ENCODE measurements at regions not wholly inside any gene's neighbourhood (a gene's known extent, or its start where the extent isn't known, plus 50 kb on each side); places are given as distances from the start of the nearest gene placed in this dataset.

DNA sequence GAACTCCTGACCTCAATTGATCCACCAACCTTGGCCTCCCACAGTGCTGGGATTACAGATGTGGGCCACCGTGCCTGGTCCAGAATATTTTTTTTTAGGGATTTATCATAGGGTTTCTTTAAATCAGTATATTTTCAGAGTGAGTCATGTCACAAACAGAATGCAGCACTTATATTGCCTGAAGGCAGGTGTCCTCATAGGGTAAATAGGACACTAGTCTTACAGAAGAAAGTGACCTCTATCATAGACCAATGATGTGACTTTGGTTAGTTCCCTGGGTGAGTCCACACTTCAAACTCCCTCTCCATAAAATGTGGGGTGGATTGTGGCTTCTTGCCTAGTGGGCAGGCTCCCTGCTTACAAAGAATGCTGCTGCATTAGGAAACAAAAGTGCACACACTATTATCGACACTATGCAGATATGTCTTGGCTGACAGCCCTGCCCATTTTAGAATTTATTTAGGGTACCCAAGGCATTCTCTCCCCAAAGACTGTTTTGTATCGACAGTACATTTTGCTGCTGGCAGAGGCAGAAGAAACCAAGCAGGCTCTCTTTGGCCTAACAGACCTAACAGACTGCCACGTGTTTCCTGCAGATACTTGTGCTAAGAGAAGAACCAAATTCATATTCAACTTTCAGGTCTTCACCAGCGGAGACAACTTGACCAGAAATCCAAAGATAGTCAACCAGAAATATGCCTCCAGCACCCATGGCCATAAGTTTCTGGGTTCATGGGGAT, 125.0 kb downstream of the MOBP start:
- TF ChIP-seq NFIC (IDR thresholded peaks at IDR 0.05) (no peak), RAD21 (IDR thresholded peaks at IDR 0.05; ENCODE audit: low read depth) (no peak), EGR1 (IDR thresholded peaks at IDR 0.05) (no peak), ZBTB7A (IDR thresholded peaks at IDR 0.05; ENCODE audit: low read depth) (no peak), TAF1 (IDR thresholded peaks at IDR 0.05; ENCODE audit: low read depth) (no peak), FOXM1 (IDR thresholded peaks at IDR 0.05; ENCODE audit: borderline replicate concordance, low read depth) (no peak), TEAD4 (IDR thresholded peaks at IDR 0.05) (no peak)

DNA sequence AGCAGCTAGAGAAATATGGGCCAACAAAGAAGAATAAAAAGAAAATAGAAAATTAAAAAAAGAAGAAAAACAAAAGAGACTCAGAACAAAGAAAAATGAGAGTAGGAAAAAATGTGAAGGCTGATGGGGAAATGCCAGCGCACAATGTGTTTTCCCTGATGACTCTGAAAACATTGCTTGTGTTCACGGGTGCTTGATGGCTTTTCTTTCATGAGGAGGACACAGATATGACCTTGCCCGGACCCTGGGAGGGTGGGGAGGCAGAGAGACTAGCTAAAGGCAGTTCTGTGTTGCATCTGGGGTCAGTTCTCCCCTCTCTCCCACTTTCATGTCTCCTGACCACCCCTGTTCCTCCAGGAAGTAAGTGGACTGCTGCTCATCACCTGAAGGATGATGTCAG, 125.9 kb downstream of the MOBP start:
- TF ChIP-seq, protein P1, sequence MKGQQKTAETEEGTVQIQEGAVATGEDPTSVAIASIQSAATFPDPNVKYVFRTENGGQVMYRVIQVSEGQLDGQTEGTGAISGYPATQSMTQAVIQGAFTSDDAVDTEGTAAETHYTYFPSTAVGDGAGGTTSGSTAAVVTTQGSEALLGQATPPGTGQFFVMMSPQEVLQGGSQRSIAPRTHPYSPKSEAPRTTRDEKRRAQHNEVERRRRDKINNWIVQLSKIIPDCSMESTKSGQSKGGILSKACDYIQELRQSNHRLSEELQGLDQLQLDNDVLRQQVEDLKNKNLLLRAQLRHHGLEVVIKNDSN (IDR thresholded peaks at IDR 0.05): no peak
- no peak for TF ChIP-seq YY1 (IDR thresholded peaks at IDR 0.05; ENCODE audit: low read depth)
- no peak for TF ChIP-seq TCF12 (IDR thresholded peaks at IDR 0.05; ENCODE audit: low read depth)
- no peak for TF ChIP-seq CEBPB (IDR thresholded peaks at IDR 0.05)
- no peak for TF ChIP-seq NFIC (IDR thresholded peaks at IDR 0.05)
- TF ChIP-seq TEAD4 (IDR thresholded peaks at IDR 0.05): no peak
- no peak for TF ChIP-seq EP300 (IDR thresholded peaks at IDR 0.05; ENCODE audit: borderline replicate concordance)
- TF ChIP-seq RAD21 (IDR thresholded peaks at IDR 0.05; ENCODE audit: low read depth): no peak
- TF ChIP-seq ZBTB7A (IDR thresholded peaks at IDR 0.05; ENCODE audit: low read depth): no peak
- TF ChIP-seq, protein P2, sequence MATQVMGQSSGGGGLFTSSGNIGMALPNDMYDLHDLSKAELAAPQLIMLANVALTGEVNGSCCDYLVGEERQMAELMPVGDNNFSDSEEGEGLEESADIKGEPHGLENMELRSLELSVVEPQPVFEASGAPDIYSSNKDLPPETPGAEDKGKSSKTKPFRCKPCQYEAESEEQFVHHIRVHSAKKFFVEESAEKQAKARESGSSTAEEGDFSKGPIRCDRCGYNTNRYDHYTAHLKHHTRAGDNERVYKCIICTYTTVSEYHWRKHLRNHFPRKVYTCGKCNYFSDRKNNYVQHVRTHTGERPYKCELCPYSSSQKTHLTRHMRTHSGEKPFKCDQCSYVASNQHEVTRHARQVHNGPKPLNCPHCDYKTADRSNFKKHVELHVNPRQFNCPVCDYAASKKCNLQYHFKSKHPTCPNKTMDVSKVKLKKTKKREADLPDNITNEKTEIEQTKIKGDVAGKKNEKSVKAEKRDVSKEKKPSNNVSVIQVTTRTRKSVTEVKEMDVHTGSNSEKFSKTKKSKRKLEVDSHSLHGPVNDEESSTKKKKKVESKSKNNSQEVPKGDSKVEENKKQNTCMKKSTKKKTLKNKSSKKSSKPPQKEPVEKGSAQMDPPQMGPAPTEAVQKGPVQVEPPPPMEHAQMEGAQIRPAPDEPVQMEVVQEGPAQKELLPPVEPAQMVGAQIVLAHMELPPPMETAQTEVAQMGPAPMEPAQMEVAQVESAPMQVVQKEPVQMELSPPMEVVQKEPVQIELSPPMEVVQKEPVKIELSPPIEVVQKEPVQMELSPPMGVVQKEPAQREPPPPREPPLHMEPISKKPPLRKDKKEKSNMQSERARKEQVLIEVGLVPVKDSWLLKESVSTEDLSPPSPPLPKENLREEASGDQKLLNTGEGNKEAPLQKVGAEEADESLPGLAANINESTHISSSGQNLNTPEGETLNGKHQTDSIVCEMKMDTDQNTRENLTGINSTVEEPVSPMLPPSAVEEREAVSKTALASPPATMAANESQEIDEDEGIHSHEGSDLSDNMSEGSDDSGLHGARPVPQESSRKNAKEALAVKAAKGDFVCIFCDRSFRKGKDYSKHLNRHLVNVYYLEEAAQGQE (IDR thresholded peaks at IDR 0.05; ENCODE audit: low read depth): no peak

DNA sequence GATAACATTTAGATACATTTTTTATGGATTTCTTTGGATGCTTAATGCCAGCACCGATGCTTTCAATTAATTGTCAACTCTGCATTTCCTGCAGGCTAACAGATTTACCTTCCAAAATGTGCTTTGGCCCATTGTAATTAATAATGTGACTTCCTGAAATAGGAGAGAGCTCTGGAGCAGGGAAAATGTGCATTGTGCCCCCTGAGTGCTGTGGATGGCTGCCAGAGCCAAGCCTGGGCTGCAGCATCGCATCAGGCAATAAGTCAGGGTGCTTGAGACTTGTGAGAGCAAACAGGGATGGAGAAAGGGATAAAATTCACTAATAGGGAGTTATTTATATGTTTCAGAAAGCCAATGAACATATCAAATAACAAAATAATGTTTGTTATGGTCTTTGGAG, 133.8 kb downstream of the MOBP start:
- TF ChIP-seq EGR1 (IDR thresholded peaks at IDR 0.05) (no peak), YY1 (IDR thresholded peaks at IDR 0.05; ENCODE audit: low read depth) (no peak), ZBTB7A (IDR thresholded peaks at IDR 0.05; ENCODE audit: low read depth) (no peak), FOXM1 (IDR thresholded peaks at IDR 0.05; ENCODE audit: borderline replicate concordance, low read depth) (no peak), TCF12 (IDR thresholded peaks at IDR 0.05; ENCODE audit: low read depth) (no peak), CREB1 (IDR thresholded peaks at IDR 0.05; ENCODE audit: low read depth) (no peak)
- TF ChIP-seq, protein P3, sequence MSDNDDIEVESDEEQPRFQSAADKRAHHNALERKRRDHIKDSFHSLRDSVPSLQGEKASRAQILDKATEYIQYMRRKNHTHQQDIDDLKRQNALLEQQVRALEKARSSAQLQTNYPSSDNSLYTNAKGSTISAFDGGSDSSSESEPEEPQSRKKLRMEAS (IDR thresholded peaks at IDR 0.05): no peak
- TF ChIP-seq, protein P2 (IDR thresholded peaks at IDR 0.05; ENCODE audit: low read depth): no peak

DNA sequence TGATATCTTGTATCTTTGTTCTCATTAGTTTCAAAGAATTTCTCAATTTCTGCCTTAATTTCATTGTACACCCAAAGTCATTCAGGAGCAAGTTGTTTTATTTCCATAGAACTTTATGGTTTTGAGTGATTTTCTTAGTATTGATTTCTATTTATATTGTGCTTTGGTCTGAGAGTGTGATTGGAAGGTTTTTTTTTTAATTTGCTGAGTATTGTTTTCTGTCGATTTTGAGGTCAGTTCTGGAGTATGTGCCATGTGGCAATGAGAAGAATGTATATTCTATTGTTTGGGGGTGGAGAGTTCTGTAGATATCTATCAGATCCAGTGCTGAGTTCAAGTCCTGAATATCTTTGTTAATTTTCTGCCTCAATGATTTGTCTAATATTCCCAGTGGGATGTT, 138.4 kb downstream of the MOBP start:
- TF ChIP-seq TAF1 (IDR thresholded peaks at IDR 0.05; ENCODE audit: low read depth): no peak
- TF ChIP-seq, protein P1 (IDR thresholded peaks at IDR 0.05): no peak
- no peak for TF ChIP-seq EP300 (IDR thresholded peaks at IDR 0.05; ENCODE audit: borderline replicate concordance)
- TF ChIP-seq FOXM1 (IDR thresholded peaks at IDR 0.05; ENCODE audit: borderline replicate concordance, low read depth): no peak
- no peak for TF ChIP-seq TCF12 (IDR thresholded peaks at IDR 0.05; ENCODE audit: low read depth)
- no peak for TF ChIP-seq RAD21 (IDR thresholded peaks at IDR 0.05; ENCODE audit: low read depth)
- TF ChIP-seq, protein P3 (IDR thresholded peaks at IDR 0.05): no peak
- no peak for TF ChIP-seq CREB1 (IDR thresholded peaks at IDR 0.05; ENCODE audit: low read depth)
- TF ChIP-seq NFIC (IDR thresholded peaks at IDR 0.05): no peak
- no peak for TF ChIP-seq ZBTB7A (IDR thresholded peaks at IDR 0.05; ENCODE audit: low read depth)
- no peak for TF ChIP-seq YY1 (IDR thresholded peaks at IDR 0.05; ENCODE audit: low read depth)
- TF ChIP-seq, protein P2 (IDR thresholded peaks at IDR 0.05; ENCODE audit: low read depth): no peak
- no peak for TF ChIP-seq EGR1 (IDR thresholded peaks at IDR 0.05)
- no peak for TF ChIP-seq TEAD4 (IDR thresholded peaks at IDR 0.05)
- no peak for TF ChIP-seq CEBPB (IDR thresholded peaks at IDR 0.05)
